ENCODE measurements at regions not wholly inside any gene's neighbourhood (a gene's known extent, or its start where the extent isn't known, plus 50 kb on each side); places are given as distances from the start of the nearest gene placed in this dataset.
A peak's percentile ranks its signal among the peaks of the same experiment; 100 is the strongest.
"Not testable (repeated sequence)": the region's sequence is repeated elsewhere in the genome, so short reads cannot be mapped to it uniquely, and the experiment has no call there.

GRCh38 chr6:118367314-118367713, 180.8 kb upstream of the PLN start:
- no peak overlapping the region for H3K27ac ChIP-seq (ENCODE audit: low read depth, low read length)
- no peaks in the 10 kb centered on the region for H3K36me3 ChIP-seq (ENCODE audit: control insufficient read depth, insufficient read depth, low read length)
- H3K4me1 ChIP-seq (ENCODE audit: control insufficient read depth, insufficient read depth, low read length): no peaks in the 10 kb centered on the region
- no peaks in the 10 kb centered on the region for H3K9me3 ChIP-seq (ENCODE audit: control insufficient read depth, insufficient read depth, low read length)
- no peaks in the 10 kb centered on the region for H3K27me3 ChIP-seq (ENCODE audit: control insufficient read depth, insufficient read depth, low read length)
- no peak for DNase-seq (ENCODE audit: low read depth in 4 of 6, low spot score in 6 of 6)
- no peak overlapping the region for H3K4me3 ChIP-seq (ENCODE audit: low read depth, low read length)

DNA sequence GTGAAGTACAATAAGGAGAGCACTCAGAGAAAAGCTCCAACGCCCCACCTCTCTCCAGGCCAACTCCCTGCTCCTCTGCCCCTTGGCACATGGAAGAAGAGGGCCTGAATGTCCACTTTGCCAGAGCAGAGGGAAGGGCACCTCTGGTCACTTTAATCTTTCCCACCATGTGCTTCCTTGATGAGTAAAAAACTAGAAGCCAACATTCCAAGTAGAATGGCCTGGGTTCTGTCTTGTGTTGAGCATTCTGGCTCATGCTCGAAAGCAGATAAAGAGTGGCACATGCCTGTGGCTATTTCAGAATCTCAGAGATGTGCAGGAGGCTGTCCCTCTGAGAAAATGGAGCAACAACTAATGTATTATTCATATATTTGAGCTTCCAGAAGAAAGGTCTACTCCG, 177.4 kb upstream of the PLN start:
- Histone ChIP-seq H3K27ac (ENCODE audit: low read depth, low read length) (no peak overlapping the region), H3K9me3 (ENCODE audit: control insufficient read depth, insufficient read depth, low read length) (no peaks in the 10 kb centered on the region), H3K36me3 (ENCODE audit: control insufficient read depth, insufficient read depth, low read length) (no peaks in the 10 kb centered on the region), H3K4me3 (ENCODE audit: low read depth, low read length) (no peak overlapping the region), H3K4me1 (ENCODE audit: control insufficient read depth, insufficient read depth, low read length) (no peaks in the 10 kb centered on the region), H3K27me3 (ENCODE audit: control insufficient read depth, insufficient read depth, low read length) (no peaks in the 10 kb centered on the region)
- WGBS (ENCODE audit: insufficient coverage): 86% methylated on average over 1 of the region's 3 CpGs
- DNase-seq (ENCODE audit: low read depth in 4 of 6, low spot score in 6 of 6): no peak

DNA sequence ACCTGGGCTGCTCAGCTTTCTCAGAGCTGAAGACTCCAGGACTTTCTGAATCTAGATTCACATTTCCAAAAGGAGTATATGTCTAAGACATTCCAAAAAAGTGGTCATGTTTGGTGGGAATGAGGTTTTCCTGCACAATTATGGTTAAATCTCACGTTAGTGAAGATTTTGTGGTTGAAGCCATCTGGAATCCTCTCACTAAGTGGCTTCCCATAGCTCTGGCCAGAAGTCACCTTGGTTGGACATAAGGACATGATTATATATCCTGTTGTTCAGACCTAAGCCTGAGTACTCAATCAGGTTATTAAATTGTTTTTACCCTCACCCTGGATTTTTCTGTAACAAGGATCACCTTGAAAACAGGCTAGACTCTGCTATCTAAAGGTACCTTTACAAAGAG, 176.1 kb upstream of the PLN start:
- Histone ChIP-seq H3K36me3 (ENCODE audit: control insufficient read depth, insufficient read depth, low read length) (no peaks in the 10 kb centered on the region), H3K27ac (ENCODE audit: low read depth, low read length) (no peak overlapping the region), H3K4me1 (ENCODE audit: control insufficient read depth, insufficient read depth, low read length) (no peaks in the 10 kb centered on the region), H3K9me3 (ENCODE audit: control insufficient read depth, insufficient read depth, low read length) (no peaks in the 10 kb centered on the region), H3K27me3 (ENCODE audit: control insufficient read depth, insufficient read depth, low read length) (no peaks in the 10 kb centered on the region), H3K4me3 (ENCODE audit: low read depth, low read length) (no peak overlapping the region)
- DNase-seq (ENCODE audit: low read depth in 4 of 6, low spot score in 6 of 6): no peak
- 100% methylated on average over 1 of the region's 1 CpG for WGBS (ENCODE audit: insufficient coverage)

GRCh38 chr6:118372413-118372812, 175.7 kb upstream of the PLN start:
- Histone ChIP-seq H3K9me3 (ENCODE audit: control insufficient read depth, insufficient read depth, low read length) (no peaks in the 10 kb centered on the region), H3K4me3 (ENCODE audit: low read depth, low read length) (no peak overlapping the region), H3K4me1 (ENCODE audit: control insufficient read depth, insufficient read depth, low read length) (no peaks in the 10 kb centered on the region), H3K36me3 (ENCODE audit: control insufficient read depth, insufficient read depth, low read length) (no peaks in the 10 kb centered on the region), H3K27me3 (ENCODE audit: control insufficient read depth, insufficient read depth, low read length) (no peaks in the 10 kb centered on the region), H3K27ac (ENCODE audit: low read depth, low read length) (no peak overlapping the region)
- DNase-seq (ENCODE audit: low read depth in 4 of 6, low spot score in 6 of 6): no peak

- H3K4me3 ChIP-seq (ENCODE audit: low read depth, low read length): no peak overlapping the region
- H3K4me1 ChIP-seq (ENCODE audit: control insufficient read depth, insufficient read depth, low read length): peaks cover 7% of the 10 kb centered on the region
- no peaks in the 10 kb centered on the region for H3K36me3 ChIP-seq (ENCODE audit: control insufficient read depth, insufficient read depth, low read length)
- H3K27me3 ChIP-seq (ENCODE audit: control insufficient read depth, insufficient read depth, low read length): no peaks in the 10 kb centered on the region
- peak in 1 of 6 donors; percentile 12 for DNase-seq (ENCODE audit: low read depth in 4 of 6, low spot score in 6 of 6)
- H3K27ac ChIP-seq (ENCODE audit: low read depth, low read length): no peak overlapping the region
- no peaks in the 10 kb centered on the region for H3K9me3 ChIP-seq (ENCODE audit: control insufficient read depth, insufficient read depth, low read length)
- 48% methylated on average over 12 of the region's 15 CpGs for WGBS (ENCODE audit: insufficient coverage)
Observed at GRCh38 chr6:118377711-118378414, 170.2 kb upstream of the PLN start.

- not testable (repeated sequence) for H3K4me3 ChIP-seq (ENCODE audit: low read depth, low read length); DNase-seq (ENCODE audit: low read depth in 4 of 6, low spot score in 6 of 6); H3K4me1 ChIP-seq (ENCODE audit: control insufficient read depth, insufficient read depth, low read length); H3K27me3 ChIP-seq (ENCODE audit: control insufficient read depth, insufficient read depth, low read length); H3K36me3 ChIP-seq (ENCODE audit: control insufficient read depth, insufficient read depth, low read length); H3K27ac ChIP-seq (ENCODE audit: low read depth, low read length); H3K9me3 ChIP-seq (ENCODE audit: control insufficient read depth, insufficient read depth, low read length)
- no CpG with 5 or more reads among the region's 3 CpGs for WGBS (ENCODE audit: insufficient coverage)
Observed at GRCh38 chr6:118380620-118381019, 167.5 kb upstream of the PLN start.

- Histone ChIP-seq H3K9me3 (ENCODE audit: control insufficient read depth, insufficient read depth, low read length) (no peaks in the 10 kb centered on the region), H3K27ac (ENCODE audit: low read depth, low read length) (no peak overlapping the region), H3K27me3 (ENCODE audit: control insufficient read depth, insufficient read depth, low read length) (no peaks in the 10 kb centered on the region), H3K4me1 (ENCODE audit: control insufficient read depth, insufficient read depth, low read length) (peaks cover 7% of the 10 kb centered on the region), H3K36me3 (ENCODE audit: control insufficient read depth, insufficient read depth, low read length) (no peaks in the 10 kb centered on the region), H3K4me3 (ENCODE audit: low read depth, low read length) (no peak overlapping the region)
- no CpG with 5 or more reads among the region's 3 CpGs for WGBS (ENCODE audit: insufficient coverage)
- DNase-seq (ENCODE audit: low read depth in 4 of 6, low spot score in 6 of 6): no peak
Observed at GRCh38 chr6:118382126-118382525, 166.0 kb upstream of the PLN start.

DNA sequence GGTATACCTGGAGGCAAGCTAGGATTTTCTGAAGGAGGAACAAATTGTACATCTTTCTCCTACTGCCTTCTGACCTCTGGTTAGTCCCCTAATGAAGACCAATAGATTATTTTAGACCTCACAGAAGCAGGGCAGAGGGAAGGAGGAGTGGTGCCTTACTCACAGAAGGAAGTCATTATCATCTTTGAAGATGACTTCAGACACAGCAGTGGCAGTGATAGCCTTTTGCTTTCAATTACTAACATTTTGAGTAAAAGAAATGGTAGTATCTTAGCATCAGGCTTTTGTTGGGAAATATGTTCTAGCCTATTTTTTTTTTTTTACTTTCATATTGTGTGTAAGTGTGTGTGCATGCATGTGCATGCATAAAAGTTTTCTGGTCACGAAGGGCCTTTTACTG, 164.2 kb upstream of the PLN start:
- 100% methylated on average over 1 of the region's 1 CpG for WGBS (ENCODE audit: insufficient coverage)
- H3K4me1 ChIP-seq (ENCODE audit: control insufficient read depth, insufficient read depth, low read length): no peaks in the 10 kb centered on the region
- no peak for DNase-seq (ENCODE audit: low read depth in 4 of 6, low spot score in 6 of 6)
- no peaks in the 10 kb centered on the region for H3K36me3 ChIP-seq (ENCODE audit: control insufficient read depth, insufficient read depth, low read length)
- H3K9me3 ChIP-seq (ENCODE audit: control insufficient read depth, insufficient read depth, low read length): no peaks in the 10 kb centered on the region
- no peaks in the 10 kb centered on the region for H3K27me3 ChIP-seq (ENCODE audit: control insufficient read depth, insufficient read depth, low read length)
- H3K4me3 ChIP-seq (ENCODE audit: low read depth, low read length): no peak overlapping the region
- H3K27ac ChIP-seq (ENCODE audit: low read depth, low read length): no peak overlapping the region

- WGBS (ENCODE audit: insufficient coverage): no CpG with 5 or more reads among the region's 1 CpG
- no peaks in the 10 kb centered on the region for H3K36me3 ChIP-seq (ENCODE audit: control insufficient read depth, insufficient read depth, low read length)
- H3K9me3 ChIP-seq (ENCODE audit: control insufficient read depth, insufficient read depth, low read length): no peaks in the 10 kb centered on the region
- no peak overlapping the region for H3K4me3 ChIP-seq (ENCODE audit: low read depth, low read length)
- no peak for DNase-seq (ENCODE audit: low read depth in 4 of 6, low spot score in 6 of 6)
- H3K27ac ChIP-seq (ENCODE audit: low read depth, low read length): no peak overlapping the region
- no peaks in the 10 kb centered on the region for H3K27me3 ChIP-seq (ENCODE audit: control insufficient read depth, insufficient read depth, low read length)
- no peaks in the 10 kb centered on the region for H3K4me1 ChIP-seq (ENCODE audit: control insufficient read depth, insufficient read depth, low read length)
Observed at GRCh38 chr6:118386975-118387374, 161.1 kb upstream of the PLN start.

DNA sequence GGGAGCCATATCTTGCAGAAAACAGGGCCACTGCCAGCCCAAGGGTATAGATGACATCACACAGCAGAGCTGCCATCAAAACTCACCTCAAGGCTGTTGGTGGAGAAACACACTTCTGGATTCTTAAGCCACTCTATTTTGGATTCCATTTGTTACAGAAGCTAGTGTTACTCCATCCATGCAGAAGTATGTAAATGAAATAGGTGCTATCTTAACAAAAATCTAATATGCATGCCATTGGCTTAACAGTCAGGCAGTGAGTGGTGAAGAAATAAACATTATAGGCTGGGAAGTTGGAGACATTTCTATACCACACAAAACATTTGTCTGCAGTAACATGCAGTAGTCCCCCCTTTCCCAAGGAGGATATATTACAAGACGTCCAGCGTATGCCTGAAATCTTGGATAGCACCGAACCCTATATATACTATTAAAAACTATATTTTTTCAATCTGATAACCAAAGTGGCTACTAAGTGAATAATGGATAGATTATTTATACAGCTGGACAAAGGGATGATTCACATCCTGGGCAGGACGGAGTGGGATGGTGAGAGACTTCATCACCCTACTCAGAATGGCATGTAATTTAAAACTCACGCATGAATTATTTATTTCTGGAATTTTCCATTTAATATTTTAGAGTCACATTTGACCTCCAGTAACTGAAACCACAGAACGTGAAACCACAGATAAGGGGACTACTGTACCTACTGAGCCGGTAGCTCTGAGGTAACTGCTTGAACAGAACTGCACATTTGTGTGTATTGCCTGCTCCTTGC, 160.0 kb upstream of the PLN start:
- H3K27me3 ChIP-seq (ENCODE audit: control insufficient read depth, insufficient read depth, low read length): no peaks in the 10 kb centered on the region
- no peaks in the 10 kb centered on the region for H3K9me3 ChIP-seq (ENCODE audit: control insufficient read depth, insufficient read depth, low read length)
- no peak overlapping the region for H3K27ac ChIP-seq (ENCODE audit: low read depth, low read length)
- WGBS (ENCODE audit: insufficient coverage): no CpG with 5 or more reads among the region's 7 CpGs
- DNase-seq (ENCODE audit: low read depth in 4 of 6, low spot score in 6 of 6): no peak
- no peaks in the 10 kb centered on the region for H3K4me1 ChIP-seq (ENCODE audit: control insufficient read depth, insufficient read depth, low read length)
- no peak overlapping the region for H3K4me3 ChIP-seq (ENCODE audit: low read depth, low read length)
- no peaks in the 10 kb centered on the region for H3K36me3 ChIP-seq (ENCODE audit: control insufficient read depth, insufficient read depth, low read length)

Data from spinal cord (tissue), 9 donors.